ENCODE measurements at regions not wholly inside any gene's neighbourhood (a gene's known extent, or its start where the extent isn't known, plus 50 kb on each side); places are given as distances from the start of the nearest gene placed in this dataset.

- no peak for DNase-seq
Observed at GRCh38 chrX:40157228-40158035, 59.7 kb upstream of the BCOR start.

- no peak for DNase-seq
Observed at GRCh38 chrX:40156470-40157227, 58.9 kb upstream of the BCOR start.

GRCh38 chrX:40155589-40156469, 58.1 kb upstream of the BCOR start:
- no peak for DNase-seq

GRCh38 chrX:40154853-40155588, 57.3 kb upstream of the BCOR start:
- DNase-seq = peak; percentile 41

GRCh38 chrX:40154250-40154852, 56.6 kb upstream of the BCOR start:
- DNase-seq = peak; percentile 88

GRCh38 chrX:40153345-40154249, 55.8 kb upstream of the BCOR start:
- DNase-seq = peak; percentile 71

GRCh38 chrX:40152741-40153344, 55.1 kb upstream of the BCOR start:
- no peak for DNase-seq

GRCh38 chrX:40152173-40152711, 54.5 kb upstream of the BCOR start:
- DNase-seq = peak; percentile 17

- DNase-seq = no peak
Observed at GRCh38 chrX:40151211-40152172, 53.7 kb upstream of the BCOR start.

- no peak for DNase-seq
Observed at GRCh38 chrX:40150503-40150902, 52.7 kb upstream of the BCOR start.

GRCh38 chrX:40149286-40150175, 51.8 kb upstream of the BCOR start:
- DNase-seq = no peak

- no peak for DNase-seq
Observed at GRCh38 chrX:40148385-40149285, 50.9 kb upstream of the BCOR start.

GRCh38 chrX:40147971-40148370, 50.2 kb upstream of the BCOR start:
- DNase-seq = no peak
